H1 (cell line): ENCODE measurements at regions not wholly inside any gene's neighbourhood (a gene's known extent, or its start where the extent isn't known, plus 50 kb on each side); places are given as distances from the start of the nearest gene placed in this dataset.

Experiments used
- CTCF ChIA-PET: fragments of 300-600 bp; sonication (Branson Sonifier 250); formaldehyde crosslinking; loops from one replicate; lab custom pipeline; 2021; ENCODE audit not compliant: partially characterized antibody; lab: Charles Lee
- POLR2A ChIA-PET: fragments of 300-600 bp; sonication (Branson Sonifier 250); formaldehyde crosslinking; loops from one replicate; lab custom pipeline; 2021; ENCODE audit warnings: inconsistent platforms; ENCODE audit not compliant: partially characterized antibody; lab: Charles Lee
- DNase-seq, 2 experiments: peaks; one replicate each; pipeline versions ENCODE4 v3.0.0 to v3.0.0-alpha.2; 2010 to 2022; ENCODE audit warnings: low spot score in 2 of 2, low read depth in 1 of 2, mixed read lengths in 1 of 2
- FAIRE-seq: peaks from 2 replicates; lab custom pipeline; 2011; peaks lifted over from hg19 to GRCh38; lab: Jason Lieb, UNC
- H2AFZ ChIP-seq: 2 replicates; pipeline ENCODE4 v1.8.1; 2012; ENCODE audit warnings: low read length, inconsistent platforms
- H2AK5ac ChIP-seq: 2 replicates; pipeline ENCODE4 v1.6.1; 2013; ENCODE audit warnings: low read depth, low read length
- H2BK120ac ChIP-seq: replicated peaks from 2 replicates; pipeline ENCODE3; 2013; ENCODE audit warnings: low read depth, low read length, inconsistent platforms
- H2BK12ac ChIP-seq: 2 replicates; pipeline ENCODE4 v1.6.1; 2013; ENCODE audit warnings: low read depth, low read length
- H2BK15ac ChIP-seq: 2 replicates; pipeline ENCODE4 v1.6.1; 2013; ENCODE audit warnings: low read length
- H2BK20ac ChIP-seq: 2 replicates; pipeline ENCODE4 v1.6.1; 2013; ENCODE audit warnings: low read length
- H2BK5ac ChIP-seq: 2 replicates; pipeline ENCODE4 v1.6.1; 2013; ENCODE audit warnings: low read depth, low read length
- H3K14ac ChIP-seq: 2 replicates; pipeline ENCODE4 v1.6.1; 2013; ENCODE audit warnings: inconsistent platforms; ENCODE audit not compliant: insufficient read length
- H3K18ac ChIP-seq: 2 replicates; pipeline ENCODE4 v1.6.1; 2013; ENCODE audit warnings: low read length; ENCODE audit errors: extremely low read depth
- H3K23ac ChIP-seq: 2 replicates; pipeline ENCODE4 v1.6.1; 2013; ENCODE audit warnings: inconsistent platforms; ENCODE audit not compliant: insufficient read length
- H3K23me2 ChIP-seq: 2 replicates; pipeline ENCODE4 v1.6.1; 2013; ENCODE audit warnings: low read depth, low read length
- H3K27ac ChIP-seq: 2 replicates; pipeline ENCODE4 v1.6.1; 2011; ENCODE audit warnings: low read depth, low read length, inconsistent platforms
- H3K27me3 ChIP-seq, 4 experiments: replicated peaks in 1 of 4; 1 replicate in 1 of 4; 2 replicates in 3 of 4; pipeline versions ENCODE4 v1.6.1 to v1.8.1; 2011 to 2013; ENCODE audit warnings: low read length in 3 of 4, mild to moderate bottlenecking in 3 of 4, inconsistent platforms in 2 of 4, mixed read lengths in 2 of 4, moderate library complexity in 1 of 4; ENCODE audit not compliant: control insufficient read depth in 3 of 4, insufficient read depth in 3 of 4; ENCODE audit errors: extremely low read depth in 1 of 4
- H3K36me3 ChIP-seq, 4 experiments: 2 replicates each; pipeline versions ENCODE4 v1.6.1 to v1.8.1; 2011 to 2013; ENCODE audit warnings: mild to moderate bottlenecking in 4 of 4, low read length in 3 of 4, moderate library complexity in 2 of 4, control low read depth in 1 of 4, inconsistent platforms in 1 of 4; ENCODE audit not compliant: insufficient read depth in 4 of 4, control insufficient read depth in 2 of 4
- H3K4ac ChIP-seq: replicated peaks from 2 replicates; pipeline ENCODE3; 2013; ENCODE audit warnings: low read length, low read depth, mixed read lengths, inconsistent platforms; ENCODE audit not compliant: insufficient read length
- H3K4me1 ChIP-seq, 4 experiments: replicated peaks in 1 of 4; 1 replicate in 1 of 4; 2 replicates in 3 of 4; pipeline versions ENCODE4 v1.6.1 to v1.8.1; 2011 to 2013; ENCODE audit warnings: low read length in 3 of 4, inconsistent platforms in 2 of 4, mixed read lengths in 1 of 4; ENCODE audit not compliant: insufficient read depth in 4 of 4, control insufficient read depth in 3 of 4
- H3K4me2 ChIP-seq, 2 experiments: 2 replicates each; pipeline versions ENCODE4 v1.6.1 to v1.8.1; 2011 to 2013; ENCODE audit warnings: low read depth in 2 of 2, low read length in 2 of 2, control low read depth in 1 of 2, inconsistent platforms in 1 of 2, mild to moderate bottlenecking in 1 of 2; ENCODE audit not compliant: insufficient read depth in 1 of 2
- H3K4me3 ChIP-seq, 4 experiments: fragments of 200-600, 300-600 bp in 1 of 4; sonication (generic), shearing (Covaris generic), sonication (Bioruptor Twin) in 1 of 4; 2 replicates each; pipeline versions ENCODE4 v1.5.1 to v1.8.1; 2011 to 2016; ENCODE audit warnings: low read length in 4 of 4, low read depth in 3 of 4, control low read depth in 2 of 4, inconsistent platforms in 2 of 4, mild to moderate bottlenecking in 2 of 4, mixed read lengths in 1 of 4, moderate library complexity in 1 of 4; ENCODE audit not compliant: insufficient read depth in 2 of 4; ENCODE audit errors: extremely low read depth in 1 of 4
- H3K56ac ChIP-seq: replicated peaks from 2 replicates; pipeline ENCODE3; 2013; ENCODE audit warnings: low read depth, mild to moderate bottlenecking, mixed read lengths, low read length, inconsistent platforms; ENCODE audit not compliant: insufficient read length
- H3K79me1 ChIP-seq: 2 replicates; pipeline ENCODE4 v1.6.1; 2013; ENCODE audit warnings: low read depth, low read length, control low read depth
- H3K79me2 ChIP-seq, 2 experiments: 2 replicates each; pipeline versions ENCODE4 v1.6.1 to v1.8.1; 2012 to 2013; ENCODE audit warnings: low read length in 2 of 2, mild to moderate bottlenecking in 2 of 2, inconsistent platforms in 1 of 2; ENCODE audit not compliant: insufficient read depth in 2 of 2, control insufficient read depth in 1 of 2
- H3K9ac ChIP-seq, 4 experiments: replicated peaks in 1 of 4; 1 replicate in 1 of 4; 2 replicates in 3 of 4; pipeline versions ENCODE4 v1.6.1 to v1.8.1; 2011 to 2013; ENCODE audit warnings: low read depth in 3 of 4, low read length in 3 of 4, control low read depth in 2 of 4, mild to moderate bottlenecking in 2 of 4, moderate library complexity in 2 of 4, inconsistent platforms in 1 of 4; ENCODE audit errors: extremely low read depth in 1 of 4
- H3K9me3 ChIP-seq, 2 experiments: 2 replicates each; pipeline versions ENCODE4 v1.6.1 to v1.8.1; 2012 to 2013; ENCODE audit warnings: mild to moderate bottlenecking in 2 of 2, moderate library complexity in 2 of 2, control low read depth in 1 of 2, inconsistent platforms in 1 of 2, low read depth in 1 of 2, low read length in 1 of 2, mixed read lengths in 1 of 2; ENCODE audit not compliant: insufficient read depth in 2 of 2
- H4K20me1 ChIP-seq, 2 experiments: replicated peaks in 1 of 2; 2 replicates each; pipeline versions ENCODE3 to v1.8.1; 2011 to 2013; ENCODE audit warnings: inconsistent platforms in 2 of 2, low read length in 2 of 2, mild to moderate bottlenecking in 1 of 2; ENCODE audit not compliant: insufficient read depth in 2 of 2, control insufficient read depth in 1 of 2
- H4K5ac ChIP-seq: 2 replicates; pipeline ENCODE4 v1.6.1; 2013; ENCODE audit warnings: low read length, low read depth, mixed read lengths, inconsistent platforms; ENCODE audit not compliant: insufficient read length
- H4K8ac ChIP-seq: 2 replicates; pipeline ENCODE4 v1.8.0; 2013; ENCODE audit warnings: mild to moderate bottlenecking, moderate library complexity, low read length, inconsistent platforms; ENCODE audit not compliant: insufficient read depth; ENCODE audit errors: extremely low read depth
- H4K91ac ChIP-seq: replicated peaks from 2 replicates; pipeline ENCODE3; 2013; ENCODE audit warnings: low read length, mixed read lengths, inconsistent platforms; ENCODE audit not compliant: insufficient read length
- CTBP2 ChIP-seq: IDR thresholded peaks from 2 replicates; pipeline ENCODE4 v1.7.0; 2011; ENCODE audit warnings: borderline replicate concordance, mild to moderate bottlenecking, moderate library complexity, mixed read lengths, low read length; ENCODE audit not compliant: insufficient read depth, insufficient read length
- KDM5A ChIP-seq: fragments of 200-600 bp; IDR thresholded peaks from 2 replicates; pipeline ENCODE4 v1.7.1; 2012; ENCODE audit warnings: mild to moderate bottlenecking, low read length, inconsistent platforms, mixed read lengths
- RNF2 ChIP-seq: fragments of 200-900, 300-1000 bp; sonication (generic); IDR thresholded peaks from 2 replicates; pipeline ENCODE4 v1.7.1; 2016; ENCODE audit warnings: borderline replicate concordance, low read depth, mild to moderate bottlenecking, antibody characterized with exemption, low read length; ENCODE audit not compliant: poor library complexity, severe bottlenecking; ENCODE audit errors: missing control alignments
- RXRA ChIP-seq: IDR thresholded peaks from 2 replicates; pipeline ENCODE4 v1.6.1; 2011; ENCODE audit warnings: low read depth, mild to moderate bottlenecking, low read length, moderate library complexity; ENCODE audit not compliant: insufficient read depth
- SIN3A ChIP-seq, 2 experiments: IDR thresholded peaks in 1 of 2; conservative IDR thresholded peaks in 1 of 2; 2 replicates each; pipeline ENCODE4 v1.6.1; 2011 to 2012; ENCODE audit warnings: low read length in 2 of 2, improper control_type of control experiment in 1 of 2, low read depth in 1 of 2, mild to moderate bottlenecking in 1 of 2
- SP4 ChIP-seq: IDR thresholded peaks from 2 replicates; pipeline ENCODE4 v1.6.1; 2012; ENCODE audit warnings: low read length, inconsistent platforms
- TAF7 ChIP-seq: optimal IDR thresholded peaks from 2 replicates; pipeline ENCODE3; 2011; ENCODE audit warnings: low read depth, mild to moderate bottlenecking, inconsistent platforms, low read length, moderate library complexity, borderline replicate concordance
- WGBS, 2 experiments: shearing (Covaris generic) in 1 of 2; methylation state at CpG; one replicate each; pipeline versions ENCODE4 v1.1.6 to v1.1.7; 2013 to 2015; ENCODE audit warnings: low lambda C conversion rate in 2 of 2, mixed read lengths in 2 of 2, inconsistent platforms in 1 of 2, low coverage in 1 of 2, missing lambda C conversion rate in 1 of 2; ENCODE audit not compliant: insufficient replicate concordance in 2 of 2, insufficient coverage in 1 of 2, insufficient read length in 1 of 2; ENCODE audit errors: extremely low coverage in 1 of 2, missing lambda C conversion rate in 1 of 2; 5-methylcytosine and 5-hydroxymethylcytosine counted together
- TF ChIP-seq, protein P1 (sequence below), 3 experiments: IDR thresholded peaks; 1 replicate in 2 of 3; 2 replicates in 1 of 3; pipeline versions ENCODE4 v1.5.1 to v1.6.1; 2011; ENCODE audit warnings: low read length in 3 of 3, mild to moderate bottlenecking in 3 of 3, inconsistent platforms in 2 of 3, low read depth in 1 of 3, moderate library complexity in 1 of 3; ENCODE audit not compliant: insufficient read depth in 1 of 3; ENCODE audit errors: control extremely low read depth in 1 of 3

DNA sequence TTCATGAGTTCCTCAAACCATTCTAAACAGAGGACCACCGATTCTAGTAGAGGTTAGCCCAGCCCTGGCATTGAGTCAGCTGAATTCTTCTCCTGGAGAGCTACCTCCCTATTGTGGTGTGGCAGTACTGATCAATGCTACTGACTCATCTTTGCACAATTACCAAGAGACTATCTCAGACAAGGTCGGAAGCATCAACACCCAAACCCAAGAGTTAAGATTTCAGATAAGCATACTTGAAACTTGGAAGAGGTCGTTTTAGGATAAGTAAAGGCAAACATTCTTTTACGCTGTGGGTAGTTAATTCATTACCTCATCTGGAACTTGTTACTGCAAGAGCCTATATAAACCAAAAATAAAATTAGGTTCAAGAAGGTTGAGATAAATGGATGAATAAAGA is 154.6 kb upstream of the NRBF2 start:
- Histone ChIP-seq H3K23me2 (no peaks in the 10 kb centered on the region), H3K4ac (no peak overlapping the region), H3K14ac (no peak overlapping the region), H2BK12ac (no peak overlapping the region), H3K79me2 (no peaks in the 10 kb centered on the region), H2AFZ (no peak overlapping the region), H3K18ac (no peak overlapping the region), H2BK15ac (no peak overlapping the region), H3K27ac (no peak overlapping the region), H2BK5ac (no peak overlapping the region), H2BK20ac (no peak overlapping the region), H3K4me3 (no peak overlapping the region), H4K5ac (no peak overlapping the region), H3K79me1 (no peaks in the 10 kb centered on the region), H3K23ac (no peak overlapping the region), H3K56ac (no peak overlapping the region), H2BK120ac (no peak overlapping the region), H3K9me3 (peaks cover 10 to 12% of the 10 kb centered on the region in 2 experiments; a peak in 3 of 4 replicates), H2AK5ac (no peak overlapping the region), H4K20me1 (no peaks in the 10 kb centered on the region), H3K4me2 (no peak overlapping the region), H4K91ac (no peak overlapping the region), H3K36me3 (no peaks in the 10 kb centered on the region; a peak in 1 of 8 replicates), H3K9ac (no peak overlapping the region), H3K4me1 (no peaks in the 10 kb centered on the region; a peak in 1 of 7 replicates), H3K27me3 (no peaks in the 10 kb centered on the region), H4K8ac (no peak overlapping the region)
- ChIA-PET POLR2A (no interaction called here), CTCF (interaction anchor here (0.6 to 1.0 kb wide), 3 partner anchors 43 to 152 kb away, joined by 3 read pairs; no protein-coding TSS in a partner anchor)
- 86% methylated on average over 4 of the region's 4 CpGs; no CpG with 5 or more reads in 1 of the 2 experiments for WGBS, 2 experiments
- no peak for DNase-seq
- no peak for FAIRE-seq
- TF ChIP-seq SP4 (no peak), RXRA (no peak), RNF2 (no peak), TAF7 (no peak), KDM5A (no peak), CTBP2 (no peak), SIN3A (conservative IDR thresholded peaks at IDR 0.05 in 1 of 2, IDR thresholded peaks at IDR 0.05 in 1 of 2; ENCODE audit: low read depth in 1 of 2, low read length in 2 of 2) (no peak)
- TF ChIP-seq, protein P1, sequence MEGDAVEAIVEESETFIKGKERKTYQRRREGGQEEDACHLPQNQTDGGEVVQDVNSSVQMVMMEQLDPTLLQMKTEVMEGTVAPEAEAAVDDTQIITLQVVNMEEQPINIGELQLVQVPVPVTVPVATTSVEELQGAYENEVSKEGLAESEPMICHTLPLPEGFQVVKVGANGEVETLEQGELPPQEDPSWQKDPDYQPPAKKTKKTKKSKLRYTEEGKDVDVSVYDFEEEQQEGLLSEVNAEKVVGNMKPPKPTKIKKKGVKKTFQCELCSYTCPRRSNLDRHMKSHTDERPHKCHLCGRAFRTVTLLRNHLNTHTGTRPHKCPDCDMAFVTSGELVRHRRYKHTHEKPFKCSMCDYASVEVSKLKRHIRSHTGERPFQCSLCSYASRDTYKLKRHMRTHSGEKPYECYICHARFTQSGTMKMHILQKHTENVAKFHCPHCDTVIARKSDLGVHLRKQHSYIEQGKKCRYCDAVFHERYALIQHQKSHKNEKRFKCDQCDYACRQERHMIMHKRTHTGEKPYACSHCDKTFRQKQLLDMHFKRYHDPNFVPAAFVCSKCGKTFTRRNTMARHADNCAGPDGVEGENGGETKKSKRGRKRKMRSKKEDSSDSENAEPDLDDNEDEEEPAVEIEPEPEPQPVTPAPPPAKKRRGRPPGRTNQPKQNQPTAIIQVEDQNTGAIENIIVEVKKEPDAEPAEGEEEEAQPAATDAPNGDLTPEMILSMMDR (IDR thresholded peaks at IDR 0.05; ENCODE audit: control extremely low read depth in 1 of 3, insufficient read depth in 1 of 3, low read depth in 1 of 3, low read length in 3 of 3): no peak
